ENCODE measurements at regions not wholly inside any gene's neighbourhood (a gene's known extent, or its start where the extent isn't known, plus 50 kb on each side); places are given as distances from the start of the nearest gene placed in this dataset.

DNA sequence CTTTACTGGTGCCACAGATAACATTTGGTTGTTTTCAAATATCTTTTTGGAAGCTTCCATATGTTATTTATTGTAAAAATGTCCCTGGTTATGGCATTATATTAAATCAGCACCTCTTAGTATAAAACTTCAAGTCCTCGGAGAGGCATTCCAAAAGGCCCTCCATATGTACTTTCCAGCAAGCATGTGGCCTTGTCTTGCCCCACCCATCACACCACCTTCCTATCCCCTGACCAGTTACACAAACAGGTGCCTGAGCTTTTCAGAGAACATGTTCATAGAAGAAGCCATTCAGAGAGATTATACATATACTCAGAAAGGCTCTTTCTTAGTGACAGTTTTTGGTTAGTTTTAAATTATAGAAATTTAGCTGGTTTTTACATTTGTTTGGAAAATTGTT lies 92.4 kb upstream of the PRKG1 start:
- TF ChIP-seq, protein P1, sequence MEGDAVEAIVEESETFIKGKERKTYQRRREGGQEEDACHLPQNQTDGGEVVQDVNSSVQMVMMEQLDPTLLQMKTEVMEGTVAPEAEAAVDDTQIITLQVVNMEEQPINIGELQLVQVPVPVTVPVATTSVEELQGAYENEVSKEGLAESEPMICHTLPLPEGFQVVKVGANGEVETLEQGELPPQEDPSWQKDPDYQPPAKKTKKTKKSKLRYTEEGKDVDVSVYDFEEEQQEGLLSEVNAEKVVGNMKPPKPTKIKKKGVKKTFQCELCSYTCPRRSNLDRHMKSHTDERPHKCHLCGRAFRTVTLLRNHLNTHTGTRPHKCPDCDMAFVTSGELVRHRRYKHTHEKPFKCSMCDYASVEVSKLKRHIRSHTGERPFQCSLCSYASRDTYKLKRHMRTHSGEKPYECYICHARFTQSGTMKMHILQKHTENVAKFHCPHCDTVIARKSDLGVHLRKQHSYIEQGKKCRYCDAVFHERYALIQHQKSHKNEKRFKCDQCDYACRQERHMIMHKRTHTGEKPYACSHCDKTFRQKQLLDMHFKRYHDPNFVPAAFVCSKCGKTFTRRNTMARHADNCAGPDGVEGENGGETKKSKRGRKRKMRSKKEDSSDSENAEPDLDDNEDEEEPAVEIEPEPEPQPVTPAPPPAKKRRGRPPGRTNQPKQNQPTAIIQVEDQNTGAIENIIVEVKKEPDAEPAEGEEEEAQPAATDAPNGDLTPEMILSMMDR (IDR thresholded peaks at IDR 0.05; ENCODE audit: borderline replicate concordance): no peak
- no peak overlapping the region for H3K27ac ChIP-seq (replicated peaks)
- H3K9me3 ChIP-seq (replicated peaks): no peaks in the 10 kb centered on the region
- H3K36me3 ChIP-seq: no peaks in the 10 kb centered on the region
- DNase-seq: no peak
- H3K27me3 ChIP-seq (ENCODE audit: low read depth): no peaks in the 10 kb centered on the region
- no peaks in the 10 kb centered on the region for H3K4me1 ChIP-seq
- intact Hi-C loops (cut with micrococcal nuclease): no loop called here
- no peak overlapping the region for H3K4me3 ChIP-seq

DNA sequence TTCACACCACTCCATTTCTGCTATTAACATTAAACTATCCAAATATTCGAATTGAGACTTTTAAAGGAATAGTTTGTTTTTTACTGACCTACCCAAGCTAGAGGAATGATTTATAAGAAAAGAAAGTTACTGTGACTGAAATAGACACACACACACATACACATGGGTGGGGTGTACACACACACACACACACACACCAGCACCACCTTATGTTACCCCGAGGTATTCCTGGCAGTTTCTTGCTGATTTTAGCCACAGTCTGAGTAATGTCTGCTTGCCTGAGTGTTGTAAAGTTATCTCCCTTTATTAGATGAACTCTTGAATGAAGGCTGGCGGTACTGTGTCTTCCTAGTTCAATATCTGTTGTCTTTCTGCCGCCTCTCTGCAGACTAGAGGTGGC lies 91.3 kb upstream of the PRKG1 start:
- H3K27me3 ChIP-seq (ENCODE audit: low read depth): no peaks in the 10 kb centered on the region
- H3K36me3 ChIP-seq: no peaks in the 10 kb centered on the region
- TF ChIP-seq, protein P1 (IDR thresholded peaks at IDR 0.05; ENCODE audit: borderline replicate concordance): no peak
- no peak overlapping the region for H3K27ac ChIP-seq (replicated peaks)
- no peak for DNase-seq
- H3K9me3 ChIP-seq (replicated peaks): no peaks in the 10 kb centered on the region
- intact Hi-C loops (cut with micrococcal nuclease): no loop called here
- no peak overlapping the region for H3K4me3 ChIP-seq
- H3K4me1 ChIP-seq: no peaks in the 10 kb centered on the region

- no peaks in the 10 kb centered on the region for H3K36me3 ChIP-seq
- H3K27me3 ChIP-seq (ENCODE audit: low read depth): peaks cover 20% of the 10 kb centered on the region
- H3K4me3 ChIP-seq: no peak overlapping the region
- no peak for DNase-seq
- H3K4me1 ChIP-seq: peaks cover 19% of the 10 kb centered on the region
- TF ChIP-seq, protein P1 (IDR thresholded peaks at IDR 0.05; ENCODE audit: borderline replicate concordance): no peak
- intact Hi-C loops (cut with micrococcal nuclease): no loop called here
- no peaks in the 10 kb centered on the region for H3K9me3 ChIP-seq (replicated peaks)
- H3K27ac ChIP-seq (replicated peaks): no peak overlapping the region
Measured at GRCh38 chr10:50987934-50988333, 86.4 kb upstream of the PRKG1 start.

DNA sequence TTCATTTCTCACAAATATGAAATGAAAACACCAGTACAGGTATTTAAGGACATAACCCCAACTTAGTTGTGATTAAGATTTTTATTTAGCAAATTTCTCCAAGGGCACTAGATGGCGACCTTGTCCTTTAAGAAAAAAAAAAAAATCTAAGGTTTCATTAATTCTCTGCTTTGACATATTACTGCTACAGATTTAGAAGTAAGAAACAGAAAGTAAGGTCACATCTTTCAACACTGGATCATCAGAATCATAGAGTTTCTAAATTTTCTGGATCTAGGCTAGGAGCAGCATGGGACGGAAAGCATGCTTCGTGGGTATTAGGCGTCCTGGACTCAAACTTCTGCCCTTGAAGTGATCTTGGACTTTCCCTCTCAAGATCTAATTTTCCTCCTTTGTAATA lies 85.5 kb upstream of the PRKG1 start:
- intact Hi-C loops (cut with micrococcal nuclease): no loop called here
- TF ChIP-seq, protein P1 (IDR thresholded peaks at IDR 0.05; ENCODE audit: borderline replicate concordance): peak; percentile 55
- H3K27ac ChIP-seq (replicated peaks): peak overlapping the region; percentile 94

DNA sequence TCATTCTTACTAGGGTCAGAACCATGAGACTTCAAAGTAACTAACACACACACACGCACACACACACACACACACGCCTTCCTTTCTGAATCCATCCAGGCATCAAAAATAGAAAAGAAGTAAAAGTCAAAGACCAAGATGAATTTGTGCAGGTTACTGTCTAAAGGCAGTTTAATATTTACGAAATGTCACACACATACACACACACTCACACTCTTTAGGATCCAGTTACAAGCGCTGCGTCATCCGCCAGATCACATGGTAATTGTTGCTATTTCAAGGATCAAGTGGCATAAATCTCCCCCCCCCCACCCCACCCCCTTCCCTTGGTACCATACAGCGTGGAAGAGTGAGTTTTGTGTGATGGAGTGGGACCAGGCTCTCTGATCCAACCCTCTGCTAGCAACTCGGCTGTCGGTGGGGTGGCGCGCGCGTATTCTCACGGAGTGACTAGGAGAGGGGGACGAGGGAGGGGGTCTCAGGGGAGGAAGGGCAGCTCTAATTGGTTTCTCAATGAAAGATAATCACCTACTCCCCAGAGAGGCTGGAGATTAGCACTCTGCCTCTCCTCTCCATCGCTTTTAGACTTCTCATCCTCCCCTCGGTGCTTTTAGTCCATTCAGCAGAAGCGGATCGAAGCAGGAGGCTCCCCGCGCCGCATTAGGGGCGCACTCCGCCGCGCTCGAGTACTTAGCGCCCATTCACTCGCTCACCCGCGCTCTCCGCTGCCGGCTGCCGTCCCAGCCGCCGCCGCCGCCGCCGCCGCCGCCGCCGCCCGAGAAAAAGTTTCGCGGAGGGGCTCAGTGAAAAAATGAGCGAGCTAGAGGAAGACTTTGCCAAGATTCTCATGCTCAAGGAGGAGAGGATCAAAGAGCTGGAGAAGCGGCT lies 83.5 kb upstream of the PRKG1 start:
- H3K4me3 ChIP-seq: peak overlapping the region; percentile 80
- H3K36me3 ChIP-seq: no peaks in the 10 kb centered on the region
- intact Hi-C loops (cut with micrococcal nuclease): no loop called here
- peaks cover 29% of the 10 kb centered on the region for H3K27me3 ChIP-seq (ENCODE audit: low read depth)
- peak; percentile 54 for DNase-seq
- H3K4me1 ChIP-seq: peaks cover 35% of the 10 kb centered on the region
- H3K27ac ChIP-seq (replicated peaks): peak overlapping the region; percentile 94
- TF ChIP-seq, protein P1 (IDR thresholded peaks at IDR 0.05; ENCODE audit: borderline replicate concordance): peak; percentile 15
- no peaks in the 10 kb centered on the region for H3K9me3 ChIP-seq (replicated peaks)

More for the DNA sequence above, 85.5 kb upstream of the PRKG1 start:
- peaks cover 29% of the 10 kb centered on the region for H3K27me3 ChIP-seq (ENCODE audit: low read depth)
- DNase-seq: no peak
- no peaks in the 10 kb centered on the region for H3K9me3 ChIP-seq (replicated peaks)
- no peaks in the 10 kb centered on the region for H3K36me3 ChIP-seq
- H3K4me1 ChIP-seq: peaks cover 26% of the 10 kb centered on the region
- H3K4me3 ChIP-seq: peak overlapping the region; percentile 80
